ENCODE measurements at regions not wholly inside any gene's neighbourhood (a gene's known extent, or its start where the extent isn't known, plus 50 kb on each side); places are given as distances from the start of the nearest gene placed in this dataset.
"Not testable (repeated sequence)": the region's sequence is repeated elsewhere in the genome, so short reads cannot be mapped to it uniquely, and the experiment has no call there.

GRCh38 chr4:123638834-123639233, 242.2 kb downstream of the SPRY1 start:
- DNase-seq (ENCODE audit: low read depth): no peak

- DNase-seq (ENCODE audit: low read depth): peak; percentile 41
Observed at GRCh38 chr4:123640271-123640670, 243.7 kb downstream of the SPRY1 start.

GRCh38 chr4:123640824-123641223, 244.2 kb downstream of the SPRY1 start:
- no peak for DNase-seq (ENCODE audit: low read depth)

GRCh38 chr4:123643691-123644090, 247.1 kb downstream of the SPRY1 start:
- no peak for DNase-seq (ENCODE audit: low read depth)

GRCh38 chr4:123649250-123649644, 252.7 kb downstream of the SPRY1 start:
- no peak for DNase-seq (ENCODE audit: low read depth)

- DNase-seq (ENCODE audit: low read depth): peak; percentile 42
Observed at GRCh38 chr4:123649645-123650391, 253.2 kb downstream of the SPRY1 start.

- DNase-seq (ENCODE audit: low read depth): no peak
Observed at GRCh38 chr4:123651066-123651465, 254.5 kb downstream of the SPRY1 start.

GRCh38 chr4:123651536-123652180, 255.1 kb downstream of the SPRY1 start:
- DNase-seq (ENCODE audit: low read depth): no peak

- no peak for DNase-seq (ENCODE audit: low read depth)
Observed at GRCh38 chr4:123652476-123652875, 255.9 kb downstream of the SPRY1 start.

- no peak for DNase-seq (ENCODE audit: low read depth)
Observed at GRCh38 chr4:123653236-123653635, 256.6 kb downstream of the SPRY1 start.

- DNase-seq (ENCODE audit: low read depth): not testable (repeated sequence)
Observed at GRCh38 chr4:123656746-123657294, 260.2 kb downstream of the SPRY1 start.

- DNase-seq (ENCODE audit: low read depth): not testable (repeated sequence)
Observed at GRCh38 chr4:123657606-123658005, 261.0 kb downstream of the SPRY1 start.

GRCh38 chr4:123659262-123659661, 262.7 kb downstream of the SPRY1 start:
- no peak for DNase-seq (ENCODE audit: low read depth)

- DNase-seq (ENCODE audit: low read depth): no peak
Observed at GRCh38 chr4:123659730-123660129, 263.1 kb downstream of the SPRY1 start.

GRCh38 chr4:123661080-123661737, 264.6 kb downstream of the SPRY1 start:
- no peak for DNase-seq (ENCODE audit: low read depth)

- DNase-seq (ENCODE audit: low read depth): no peak
Observed at GRCh38 chr4:123662827-123663226, 266.2 kb downstream of the SPRY1 start.

GRCh38 chr4:123666486-123666885, 269.9 kb downstream of the SPRY1 start:
- DNase-seq (ENCODE audit: low read depth): no peak

GRCh38 chr4:123667496-123667895, 270.9 kb downstream of the SPRY1 start:
- DNase-seq (ENCODE audit: low read depth): no peak

GRCh38 chr4:123667991-123668390, 271.4 kb downstream of the SPRY1 start:
- DNase-seq (ENCODE audit: low read depth): no peak

GRCh38 chr4:123671636-123672404, 275.2 kb downstream of the SPRY1 start:
- DNase-seq (ENCODE audit: low read depth): no peak

GRCh38 chr4:123672987-123673386, 276.4 kb downstream of the SPRY1 start:
- peak; percentile 43 for DNase-seq (ENCODE audit: low read depth)

GRCh38 chr4:123673971-123674370, 277.4 kb downstream of the SPRY1 start:
- DNase-seq (ENCODE audit: low read depth): no peak
